ENCODE measurements at regions not wholly inside any gene's neighbourhood (a gene's known extent, or its start where the extent isn't known, plus 50 kb on each side); places are given as distances from the start of the nearest gene placed in this dataset.
"Not testable (repeated sequence)": the region's sequence is repeated elsewhere in the genome, so short reads cannot be mapped to it uniquely, and the experiment has no call there.

DNA sequence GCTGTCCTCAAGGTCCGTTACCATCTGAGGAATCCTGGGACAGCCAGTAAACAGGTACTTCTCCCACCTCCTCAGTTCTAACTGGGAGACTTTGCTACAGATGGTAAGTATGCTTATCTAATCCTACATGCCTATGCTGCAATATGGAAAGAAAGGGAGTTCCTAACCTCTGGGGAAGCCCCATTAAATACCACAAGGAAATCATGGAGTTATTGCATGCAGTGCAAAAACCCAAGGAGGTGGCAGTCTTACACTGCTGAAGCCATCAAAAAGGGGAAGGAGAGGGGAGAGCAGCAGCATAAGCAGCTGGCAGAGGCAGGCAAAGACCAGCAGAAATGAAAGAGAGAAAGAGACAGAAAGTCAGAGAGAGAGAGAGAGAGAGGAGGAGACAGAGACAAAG lies 327.1 kb downstream of the SRGAP2C start:
- not testable (repeated sequence) for TF ChIP-seq POLR2A (IDR thresholded peaks at IDR 0.05; ENCODE audit: extremely low read depth, insufficient read length); MYC (IDR thresholded peaks at IDR 0.05; ENCODE audit: low read depth, low read length); MAX (IDR thresholded peaks at IDR 0.05; ENCODE audit: low read depth, low read length)
- TF ChIP-seq, protein P1, sequence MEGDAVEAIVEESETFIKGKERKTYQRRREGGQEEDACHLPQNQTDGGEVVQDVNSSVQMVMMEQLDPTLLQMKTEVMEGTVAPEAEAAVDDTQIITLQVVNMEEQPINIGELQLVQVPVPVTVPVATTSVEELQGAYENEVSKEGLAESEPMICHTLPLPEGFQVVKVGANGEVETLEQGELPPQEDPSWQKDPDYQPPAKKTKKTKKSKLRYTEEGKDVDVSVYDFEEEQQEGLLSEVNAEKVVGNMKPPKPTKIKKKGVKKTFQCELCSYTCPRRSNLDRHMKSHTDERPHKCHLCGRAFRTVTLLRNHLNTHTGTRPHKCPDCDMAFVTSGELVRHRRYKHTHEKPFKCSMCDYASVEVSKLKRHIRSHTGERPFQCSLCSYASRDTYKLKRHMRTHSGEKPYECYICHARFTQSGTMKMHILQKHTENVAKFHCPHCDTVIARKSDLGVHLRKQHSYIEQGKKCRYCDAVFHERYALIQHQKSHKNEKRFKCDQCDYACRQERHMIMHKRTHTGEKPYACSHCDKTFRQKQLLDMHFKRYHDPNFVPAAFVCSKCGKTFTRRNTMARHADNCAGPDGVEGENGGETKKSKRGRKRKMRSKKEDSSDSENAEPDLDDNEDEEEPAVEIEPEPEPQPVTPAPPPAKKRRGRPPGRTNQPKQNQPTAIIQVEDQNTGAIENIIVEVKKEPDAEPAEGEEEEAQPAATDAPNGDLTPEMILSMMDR (IDR thresholded peaks at IDR 0.05; ENCODE audit: low read depth, low read length) = not testable (repeated sequence)

All from NB4 (cell line).